ENCODE measurements at regions not wholly inside any gene's neighbourhood (a gene's known extent, or its start where the extent isn't known, plus 50 kb on each side); places are given as distances from the start of the nearest gene placed in this dataset.

DNA sequence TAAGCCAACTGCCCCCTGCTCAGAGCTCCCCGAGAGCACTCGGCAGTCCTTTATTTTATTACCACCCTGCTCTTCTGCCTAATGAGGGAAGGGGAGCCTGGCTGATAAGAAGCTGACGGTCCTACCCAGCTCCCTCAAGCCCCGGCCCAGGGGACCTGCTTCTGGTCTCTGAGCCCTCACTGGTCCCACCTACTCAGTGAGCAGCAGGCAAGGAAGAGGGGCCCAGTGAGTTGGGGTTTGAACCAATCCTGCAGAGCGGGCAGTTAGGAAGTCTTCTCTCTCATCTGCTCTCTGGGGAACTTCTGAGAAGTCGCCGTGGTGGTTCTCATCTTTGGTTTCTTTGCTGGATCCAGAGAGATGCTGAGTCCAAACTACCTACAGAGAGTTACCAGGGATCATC is 218.9 kb downstream of the NDUFA10 start:
- no peak for TF ChIP-seq CTCF (optimal IDR thresholded peaks at IDR 0.05 in 1 of 3, IDR thresholded peaks at IDR 0.05 in 1 of 3, conservative IDR thresholded peaks at IDR 0.05 in 1 of 3; ENCODE audit: extremely low read depth in 1 of 3, insufficient read depth in 2 of 3, low read length in 3 of 3)
- TF ChIP-seq EZH2 (IDR thresholded peaks at IDR 0.05; ENCODE audit: low read length) = no peak

Measured in keratinocyte (primary cell).